ENCODE measurements at regions not wholly inside any gene's neighbourhood (a gene's known extent, or its start where the extent isn't known, plus 50 kb on each side); places are given as distances from the start of the nearest gene placed in this dataset.

GRCh38 chr3:134104031-134104430 lies 74.3 kb upstream of the SLCO2A1 start:
- TF ChIP-seq, protein P1, sequence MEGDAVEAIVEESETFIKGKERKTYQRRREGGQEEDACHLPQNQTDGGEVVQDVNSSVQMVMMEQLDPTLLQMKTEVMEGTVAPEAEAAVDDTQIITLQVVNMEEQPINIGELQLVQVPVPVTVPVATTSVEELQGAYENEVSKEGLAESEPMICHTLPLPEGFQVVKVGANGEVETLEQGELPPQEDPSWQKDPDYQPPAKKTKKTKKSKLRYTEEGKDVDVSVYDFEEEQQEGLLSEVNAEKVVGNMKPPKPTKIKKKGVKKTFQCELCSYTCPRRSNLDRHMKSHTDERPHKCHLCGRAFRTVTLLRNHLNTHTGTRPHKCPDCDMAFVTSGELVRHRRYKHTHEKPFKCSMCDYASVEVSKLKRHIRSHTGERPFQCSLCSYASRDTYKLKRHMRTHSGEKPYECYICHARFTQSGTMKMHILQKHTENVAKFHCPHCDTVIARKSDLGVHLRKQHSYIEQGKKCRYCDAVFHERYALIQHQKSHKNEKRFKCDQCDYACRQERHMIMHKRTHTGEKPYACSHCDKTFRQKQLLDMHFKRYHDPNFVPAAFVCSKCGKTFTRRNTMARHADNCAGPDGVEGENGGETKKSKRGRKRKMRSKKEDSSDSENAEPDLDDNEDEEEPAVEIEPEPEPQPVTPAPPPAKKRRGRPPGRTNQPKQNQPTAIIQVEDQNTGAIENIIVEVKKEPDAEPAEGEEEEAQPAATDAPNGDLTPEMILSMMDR (conservative IDR thresholded peaks at IDR 0.05; ENCODE audit: low read length) = no peak
- TF ChIP-seq EZH2phosphoT487 (IDR thresholded peaks at IDR 0.05; ENCODE audit: borderline replicate concordance) = no peak
